Brain microvascular endothelial cell (primary cell): ENCODE measurements at regions not wholly inside any gene's neighbourhood (a gene's known extent, or its start where the extent isn't known, plus 50 kb on each side); places are given as distances from the start of the nearest gene placed in this dataset.

Source experiments
- DNase-seq: peaks from one replicate; pipeline ENCODE4 v3.0.0-alpha.2; 2020
- H3K27ac ChIP-seq: fragments of 250-450 bp; sonication (Bioruptor Pico); 2 replicates; pipeline ENCODE4 v1.5.1; 2020; ENCODE audit warnings: mild to moderate bottlenecking, moderate library complexity
- H3K27me3 ChIP-seq: fragments of 250-450 bp; sonication (Bioruptor Pico); replicated peaks from 2 replicates; pipeline ENCODE4 v1.5.1; 2020; ENCODE audit warnings: mild to moderate bottlenecking
- H3K36me3 ChIP-seq: fragments of 250-450 bp; sonication (Bioruptor Pico); replicated peaks from 2 replicates; pipeline ENCODE4 v1.5.1; 2020; ENCODE audit warnings: mild to moderate bottlenecking
- H3K4me3 ChIP-seq: 2 replicates; pipeline ENCODE4 v1.5.1; 2011; ENCODE audit warnings: low read depth, mild to moderate bottlenecking, control low read depth, low read length, moderate library complexity
- in situ Hi-C: cut with HindIII; loops from 2 replicates; pipeline ENCODE4 v1.10.0; 2017; ENCODE audit warnings: low sequenced_read_pairs, low pct_ligation_motif_present
- TF ChIP-seq, protein P1 (sequence below): IDR thresholded peaks from 2 replicates; pipeline ENCODE4 v1.5.1; 2011; ENCODE audit warnings: low read depth, mild to moderate bottlenecking, moderate library complexity, low read length, control low read depth, inconsistent platforms; ENCODE audit errors: missing control alignments

DNA sequence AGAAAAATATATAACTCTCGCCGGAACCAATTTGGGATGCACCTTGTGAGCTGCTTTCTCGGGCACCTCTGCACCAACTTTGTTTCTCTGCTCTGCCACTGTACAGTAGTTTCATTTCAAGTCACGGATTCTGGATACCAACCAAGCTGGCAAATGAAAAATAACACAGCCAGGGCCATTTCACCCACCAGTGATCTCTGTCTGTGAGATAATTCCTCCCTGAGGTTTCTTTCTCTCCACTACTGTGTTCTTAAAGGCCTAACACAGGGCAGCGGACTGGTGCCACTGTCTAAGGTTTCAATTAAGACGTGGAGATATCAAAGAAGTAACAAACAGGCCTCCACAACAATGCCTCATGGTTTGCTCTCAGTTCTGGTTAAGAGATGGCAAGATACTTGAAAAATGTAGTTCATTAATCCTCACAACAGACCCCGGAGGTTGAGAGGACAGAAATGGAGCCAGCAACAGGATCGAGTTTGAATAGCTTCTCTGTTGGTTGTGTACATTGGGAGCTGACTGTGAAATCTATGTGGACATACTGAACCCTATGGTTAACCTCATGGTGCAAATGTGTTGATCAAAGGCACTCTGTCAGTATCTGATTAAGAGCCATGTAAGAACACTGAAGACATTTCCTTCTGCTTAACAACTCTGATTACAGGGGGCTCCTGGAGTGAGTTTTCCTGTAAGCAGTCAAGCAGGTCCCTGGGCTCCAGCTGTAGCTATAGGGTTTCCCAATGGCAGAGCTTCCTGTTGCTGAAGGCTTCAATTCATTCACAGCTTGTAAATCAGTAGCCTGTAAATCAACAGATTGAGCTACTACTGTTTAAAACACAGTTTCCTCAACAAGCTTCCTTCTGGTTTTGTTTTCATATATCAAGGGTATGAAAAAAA lies 470.5 kb downstream of the EPHA3 start:
- TF ChIP-seq, protein P1, sequence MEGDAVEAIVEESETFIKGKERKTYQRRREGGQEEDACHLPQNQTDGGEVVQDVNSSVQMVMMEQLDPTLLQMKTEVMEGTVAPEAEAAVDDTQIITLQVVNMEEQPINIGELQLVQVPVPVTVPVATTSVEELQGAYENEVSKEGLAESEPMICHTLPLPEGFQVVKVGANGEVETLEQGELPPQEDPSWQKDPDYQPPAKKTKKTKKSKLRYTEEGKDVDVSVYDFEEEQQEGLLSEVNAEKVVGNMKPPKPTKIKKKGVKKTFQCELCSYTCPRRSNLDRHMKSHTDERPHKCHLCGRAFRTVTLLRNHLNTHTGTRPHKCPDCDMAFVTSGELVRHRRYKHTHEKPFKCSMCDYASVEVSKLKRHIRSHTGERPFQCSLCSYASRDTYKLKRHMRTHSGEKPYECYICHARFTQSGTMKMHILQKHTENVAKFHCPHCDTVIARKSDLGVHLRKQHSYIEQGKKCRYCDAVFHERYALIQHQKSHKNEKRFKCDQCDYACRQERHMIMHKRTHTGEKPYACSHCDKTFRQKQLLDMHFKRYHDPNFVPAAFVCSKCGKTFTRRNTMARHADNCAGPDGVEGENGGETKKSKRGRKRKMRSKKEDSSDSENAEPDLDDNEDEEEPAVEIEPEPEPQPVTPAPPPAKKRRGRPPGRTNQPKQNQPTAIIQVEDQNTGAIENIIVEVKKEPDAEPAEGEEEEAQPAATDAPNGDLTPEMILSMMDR, result no peak
- H3K27ac ChIP-seq, result no peak overlapping the region
- no peak for DNase-seq
- in situ Hi-C loops, result no loop called here
- H3K4me3 ChIP-seq, result no peak overlapping the region
- H3K36me3 ChIP-seq, result no peaks in the 10 kb centered on the region
- no peaks in the 10 kb centered on the region for H3K27me3 ChIP-seq

DNA sequence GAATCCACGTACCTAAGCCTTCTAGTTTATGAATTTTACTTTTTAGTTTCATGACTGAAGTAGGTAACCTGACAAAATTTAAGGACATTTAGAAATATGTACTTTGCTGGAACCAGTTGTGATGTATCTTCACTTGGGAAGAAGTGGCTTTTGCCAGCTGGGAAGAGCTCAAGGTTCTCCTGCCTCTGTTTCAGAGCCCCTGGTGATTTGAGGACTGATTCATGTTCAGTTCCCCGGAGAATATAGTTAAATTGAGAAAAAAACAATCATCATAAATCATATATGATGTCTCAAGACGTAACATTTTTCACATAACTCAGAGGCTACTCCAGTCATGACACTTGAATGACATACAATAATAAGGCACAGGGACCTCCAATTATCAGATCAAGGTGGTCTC lies 473.4 kb downstream of the EPHA3 start:
- no peak overlapping the region for H3K27ac ChIP-seq
- H3K36me3 ChIP-seq, result no peaks in the 10 kb centered on the region
- no peak for DNase-seq
- no peaks in the 10 kb centered on the region for H3K27me3 ChIP-seq
- in situ Hi-C loops, result no loop called here
- TF ChIP-seq, protein P1, result no peak
- no peak overlapping the region for H3K4me3 ChIP-seq

DNA sequence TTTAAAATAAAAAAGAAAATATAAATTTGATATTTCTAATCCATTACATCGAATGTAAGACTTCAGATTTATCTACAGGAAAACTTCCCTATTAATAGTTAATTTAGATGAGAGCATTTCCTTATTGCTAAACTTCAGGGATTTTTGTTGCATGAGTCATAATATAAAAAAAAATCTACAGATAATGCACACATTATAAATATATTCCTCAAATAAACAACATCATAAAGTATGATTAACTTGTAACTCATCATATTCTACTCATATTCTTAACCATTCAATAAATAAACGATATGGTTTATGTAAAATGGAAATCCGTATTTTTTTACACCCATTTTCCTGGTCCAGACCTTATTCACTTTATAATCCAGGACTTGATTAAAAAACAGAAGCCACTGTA lies 477.0 kb downstream of the EPHA3 start:
- H3K27me3 ChIP-seq, result no peaks in the 10 kb centered on the region
- in situ Hi-C loops, result no loop called here
- no peak for DNase-seq
- no peak overlapping the region for H3K4me3 ChIP-seq
- H3K36me3 ChIP-seq, result no peaks in the 10 kb centered on the region
- no peak overlapping the region for H3K27ac ChIP-seq
- TF ChIP-seq, protein P1, result no peak

DNA sequence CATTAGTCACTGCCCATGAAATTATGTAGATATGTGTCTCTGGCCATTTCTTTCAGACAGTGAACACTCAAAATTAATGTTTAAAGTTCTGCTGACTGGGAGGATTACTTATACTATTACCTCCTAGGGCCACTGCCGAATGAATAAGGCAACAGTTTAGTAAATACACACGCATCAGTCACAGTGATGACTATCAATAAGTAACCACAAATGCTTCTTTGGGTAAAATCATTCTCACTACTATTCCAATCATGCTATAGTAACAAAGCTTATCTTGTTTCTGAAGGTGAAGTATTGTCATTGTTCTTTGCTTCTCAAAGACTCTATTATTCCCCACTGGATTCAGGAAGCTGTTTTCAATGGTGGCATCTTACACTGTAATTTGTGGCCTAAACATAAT lies 478.8 kb downstream of the EPHA3 start:
- TF ChIP-seq, protein P1, result no peak
- Histone ChIP-seq H3K27me3 (no peaks in the 10 kb centered on the region), H3K36me3 (no peaks in the 10 kb centered on the region), H3K4me3 (no peak overlapping the region), H3K27ac (no peak overlapping the region)
- in situ Hi-C loops, result no loop called here
- no peak for DNase-seq

DNA sequence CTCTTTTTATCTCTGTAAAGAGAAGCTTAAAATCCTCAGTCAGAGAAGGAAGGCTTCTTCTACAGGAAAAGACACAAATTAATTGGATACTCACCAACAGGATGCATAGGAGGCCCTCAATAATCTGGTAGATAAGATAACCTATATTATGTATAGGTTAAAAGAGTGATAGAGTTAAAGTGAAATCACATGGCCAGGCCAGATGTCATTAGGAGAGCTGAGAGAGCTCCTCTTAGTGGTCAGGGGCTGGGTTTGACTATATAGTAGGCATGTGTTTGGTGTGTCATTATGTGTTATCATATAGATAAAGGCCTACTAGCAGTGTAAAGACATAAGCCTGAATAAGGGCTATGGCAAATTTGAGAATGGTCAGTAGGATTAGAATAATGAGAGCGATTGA lies 479.3 kb downstream of the EPHA3 start:
- TF ChIP-seq, protein P1, result no peak
- no peak overlapping the region for H3K4me3 ChIP-seq
- H3K27ac ChIP-seq, result no peak overlapping the region
- no peaks in the 10 kb centered on the region for H3K27me3 ChIP-seq
- H3K36me3 ChIP-seq, result no peaks in the 10 kb centered on the region
- in situ Hi-C loops, result no loop called here
- DNase-seq, result no peak

DNA sequence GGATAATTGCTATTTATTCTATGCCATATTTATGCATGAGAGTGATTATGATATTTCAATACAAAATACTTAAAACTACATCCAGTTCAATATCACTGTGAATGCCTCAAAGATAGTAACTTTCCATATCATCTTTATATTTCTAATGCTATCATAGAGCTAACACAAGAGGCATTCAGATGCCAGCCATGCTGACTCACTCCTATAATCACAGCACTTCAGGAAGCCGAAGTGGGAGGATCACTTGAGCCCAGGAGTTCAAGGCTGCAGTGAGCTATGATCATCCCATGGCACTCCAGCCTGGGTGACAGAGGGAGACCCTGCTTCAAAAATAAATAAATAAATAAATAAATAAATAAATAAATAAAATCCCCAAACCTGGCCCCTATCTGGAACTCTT lies 498.7 kb downstream of the EPHA3 start:
- DNase-seq, result peak; percentile 50
- TF ChIP-seq, protein P1, result no peak
- Histone ChIP-seq H3K36me3 (no peaks in the 10 kb centered on the region), H3K27ac (no peak overlapping the region), H3K27me3 (no peaks in the 10 kb centered on the region), H3K4me3 (no peak overlapping the region)
- in situ Hi-C loops, result no loop called here
